HepG2 (cell line): ENCODE measurements at regions not wholly inside any gene's neighbourhood (a gene's known extent, or its start where the extent isn't known, plus 50 kb on each side); places are given as distances from the start of the nearest gene placed in this dataset.

ENCODE experiments used
- ATAC-seq: fragments of 200-7000 bp; cut with Tn5 transposase; 3 replicates; pipeline ENCODE4 v1.9.1; 2020; ENCODE audit warnings: mild to moderate bottlenecking, moderate library complexity
- BruUV-seq: library from RNA; stranded (reverse); fragments of 400-500 nt; replicated peaks from 2 replicates; lab custom pipeline; 2021; lab: Mats Ljungman, UMichigan
- CTCF ChIA-PET: fragments of 300-600 bp; formaldehyde crosslinking; extraction: SDS; loops from one replicate; lab custom pipeline; 2021; ENCODE audit warnings: low total read pairs, inconsistent platforms, low intra/inter-chr PET ratio; lab: Yijun Ruan, JAX
- POLR2A ChIA-PET: fragments of 350-600 bp; sonication (Branson Sonifier 250); formaldehyde crosslinking; loops from one replicate; lab custom pipeline; 2020; ENCODE audit warnings: antibody characterized with exemption, inconsistent platforms; lab: Yijun Ruan, JAX
- DNase-seq: peaks from one replicate; pipeline ENCODE4 v3.0.0-alpha.2; 2015; ENCODE audit warnings: low spot score
- FAIRE-seq: peaks from 3 replicates; lab custom pipeline; 2011; peaks lifted over from hg19 to GRCh38; lab: Jason Lieb, UNC
- H2AFZ ChIP-seq: one replicate; pipeline ENCODE4 v1.6.1; 2011; ENCODE audit warnings: low read length, inconsistent platforms
- H3K27ac ChIP-seq: fragments of 300-600 bp; 3 replicates; pipeline ENCODE4 v1.8.0; 2011; ENCODE audit warnings: mixed run types, mild to moderate bottlenecking, mixed read lengths, low read length, inconsistent platforms; ENCODE audit not compliant: insufficient read depth; ENCODE audit errors: extremely low read length
- H3K27me3 ChIP-seq, 2 experiments: fragments of 200-600 bp in 1 of 2; 2 replicates in 1 of 2; 3 replicates in 1 of 2; pipeline versions ENCODE4 v1.6.0 to v1.8.0; 2011; ENCODE audit warnings: low read length in 2 of 2, mild to moderate bottlenecking in 2 of 2, moderate library complexity in 2 of 2, inconsistent platforms in 1 of 2; ENCODE audit not compliant: insufficient read depth in 2 of 2, control insufficient read depth in 1 of 2
- H3K36me3 ChIP-seq, 2 experiments: fragments of 200-600 bp in 1 of 2; replicated peaks in 1 of 2; 2 replicates in 1 of 2; 3 replicates in 1 of 2; pipeline versions ENCODE4 v1.5.1 to v1.8.0; 2011; ENCODE audit warnings: low read length in 2 of 2, inconsistent platforms in 1 of 2; ENCODE audit not compliant: insufficient read depth in 2 of 2, control insufficient read depth in 1 of 2
- H3K4me1 ChIP-seq: 2 replicates; pipeline ENCODE4 v1.5.1; 2012; ENCODE audit warnings: low read length, inconsistent platforms; ENCODE audit not compliant: insufficient read depth
- H3K4me2 ChIP-seq: 2 replicates; pipeline ENCODE4 v1.6.0; 2011; ENCODE audit warnings: low read depth, low read length, inconsistent platforms
- H3K4me3 ChIP-seq, 3 experiments: fragments of 200-600 bp in 1 of 3; sonication (generic), shearing (Covaris generic) in 1 of 3; replicated peaks in 1 of 3; 2 replicates each; pipeline ENCODE4 v1.5.1; 2011 to 2016; ENCODE audit warnings: low read length in 3 of 3, inconsistent platforms in 2 of 3, low read depth in 2 of 3, mild to moderate bottlenecking in 2 of 3, control low read depth in 1 of 3, mixed read lengths in 1 of 3; ENCODE audit not compliant: insufficient read depth in 1 of 3
- H3K79me2 ChIP-seq: one replicate; pipeline ENCODE4 v1.6.1; 2011; ENCODE audit warnings: low read length, inconsistent platforms; ENCODE audit not compliant: insufficient read depth
- H3K9ac ChIP-seq: 2 replicates; pipeline ENCODE4 v1.6.0; 2011; ENCODE audit warnings: mild to moderate bottlenecking, low read depth, low read length, inconsistent platforms; ENCODE audit not compliant: insufficient read depth
- H3K9me3 ChIP-seq: 2 replicates; pipeline ENCODE4 v1.5.1; 2012; ENCODE audit warnings: mild to moderate bottlenecking, low read length
- H4K20me1 ChIP-seq: 2 replicates; pipeline ENCODE4 v1.6.0; 2011; ENCODE audit warnings: inconsistent platforms, mild to moderate bottlenecking, low read length, moderate library complexity; ENCODE audit not compliant: insufficient read depth
- AGO2 ChIP-seq: fragments of 200-400 bp; formaldehyde crosslinking; optimal IDR thresholded peaks from 2 replicates; pipeline ENCODE3; 2017; ENCODE audit warnings: mild to moderate bottlenecking, low read depth, low read length, moderate library complexity
- CCDC6 ChIP-seq: sonication (generic); formaldehyde crosslinking; IDR thresholded peaks from 2 replicates; pipeline ENCODE4 v1.8.1; 2022; ENCODE audit warnings: mild to moderate bottlenecking, missing genetic modification reagents, moderate library complexity
- CHCHD3 ChIP-seq: sonication (generic); formaldehyde crosslinking; IDR thresholded peaks from 2 replicates; pipeline ENCODE4 v1.8.0; 2022; ENCODE audit warnings: mild to moderate bottlenecking, missing genetic modification reagents, moderate library complexity
- HMGA1 ChIP-seq: sonication (generic); formaldehyde crosslinking; conservative IDR thresholded peaks from 2 replicates; pipeline ENCODE4 v1.4.0; 2020; ENCODE audit warnings: missing genetic modification reagents
- HNRNPL ChIP-seq: fragments of 200-400 bp; formaldehyde crosslinking; IDR thresholded peaks from 2 replicates; pipeline ENCODE4 v1.6.1; 2017; ENCODE audit warnings: mild to moderate bottlenecking, low read depth, low read length
- HOXD1 ChIP-seq: sonication (generic); formaldehyde crosslinking; IDR thresholded peaks from 2 replicates; pipeline ENCODE4 v1.5.0; 2020; ENCODE audit warnings: missing genetic modification reagents
- MED1 ChIP-seq: sonication (generic); formaldehyde crosslinking; IDR thresholded peaks from 2 replicates; pipeline ENCODE4 v1.4.0; 2020; ENCODE audit warnings: missing genetic modification reagents
- SOX13 ChIP-seq, 3 experiments: fragments of 450-650 bp in 1 of 3; sonication (generic) in 1 of 3; formaldehyde crosslinking in 1 of 3; IDR thresholded peaks in 2 of 3; conservative IDR thresholded peaks in 1 of 3; 2 replicates each; pipeline versions ENCODE4 v1.5.0 to v1.6.1; 2016 to 2020; ENCODE audit warnings: antibody characterized with exemption in 1 of 3, mild to moderate bottlenecking in 1 of 3, missing compliant biosample characterization in 1 of 3, missing genetic modification reagents in 1 of 3, moderate library complexity in 1 of 3
- SPEN ChIP-seq: sonication (generic); formaldehyde crosslinking; IDR thresholded peaks from 2 replicates; pipeline ENCODE4 v1.5.1; 2020; ENCODE audit warnings: low read depth, mild to moderate bottlenecking, missing genetic modification reagents
- U2AF2 ChIP-seq: fragments of 200-400 bp; formaldehyde crosslinking; IDR thresholded peaks from 2 replicates; pipeline ENCODE4 v1.6.1; 2017; ENCODE audit warnings: low read depth, mild to moderate bottlenecking, low read length
- ZNF251 ChIP-seq: sonication (generic); formaldehyde crosslinking; IDR thresholded peaks from 2 replicates; pipeline ENCODE4 v1.9.0; 2021; ENCODE audit warnings: mild to moderate bottlenecking, missing genetic modification reagents
- ZNF431 ChIP-seq: sonication (generic); formaldehyde crosslinking; IDR thresholded peaks from 2 replicates; pipeline ENCODE4 v1.9.0; 2022; ENCODE audit warnings: missing genetic modification reagents, low read depth, mild to moderate bottlenecking, borderline replicate concordance
- ZNF441 ChIP-seq: sonication (generic); formaldehyde crosslinking; IDR thresholded peaks from 2 replicates; pipeline ENCODE4 v1.7.0; 2021; ENCODE audit warnings: missing genetic modification reagents, borderline replicate concordance
- ZNF570 ChIP-seq: sonication (generic); formaldehyde crosslinking; IDR thresholded peaks from 2 replicates; pipeline ENCODE4 v1.4.0; 2020; ENCODE audit warnings: mild to moderate bottlenecking, missing genetic modification reagents, borderline replicate concordance
- ZNF577 ChIP-seq: sonication (generic); formaldehyde crosslinking; IDR thresholded peaks from 2 replicates; pipeline ENCODE4 v1.4.0; 2020; ENCODE audit warnings: mild to moderate bottlenecking, low read depth, missing genetic modification reagents, borderline replicate concordance
- ZSCAN20 ChIP-seq: sonication (generic); formaldehyde crosslinking; IDR thresholded peaks from 2 replicates; pipeline ENCODE4 v1.4.0; 2020; ENCODE audit warnings: missing genetic modification reagents, mild to moderate bottlenecking, borderline replicate concordance
- ZZZ3 ChIP-seq: sonication (generic); formaldehyde crosslinking; IDR thresholded peaks from 2 replicates; pipeline ENCODE4 v1.4.0; 2020; ENCODE audit warnings: missing genetic modification reagents, mild to moderate bottlenecking, borderline replicate concordance
- WGBS: methylation state at CpG from one replicate; pipeline ENCODE4 v1.1.6; 2017; ENCODE audit warnings: low lambda C conversion rate; 5-methylcytosine and 5-hydroxymethylcytosine counted together
- in situ Hi-C: cut with HindIII; loops from 2 replicates; pipeline ENCODE4 v1.10.0; 2017; ENCODE audit warnings: low pct_unique_long_range_greater_than_20kb; ENCODE audit not compliant: extremely low pct_ligation_motif_present
- intact Hi-C: fragments of 100-400 bp; cut with micrococcal nuclease; formaldehyde crosslinking; loops from one replicate; pipeline ENCODE4 v1.10.0; 2022; ENCODE audit not compliant: unreplicated experiment
- TF ChIP-seq, protein P1 (sequence below): sonication (generic); formaldehyde crosslinking; conservative IDR thresholded peaks from 2 replicates; pipeline ENCODE4 v1.8.0; 2022; ENCODE audit warnings: missing genetic modification reagents

DNA sequence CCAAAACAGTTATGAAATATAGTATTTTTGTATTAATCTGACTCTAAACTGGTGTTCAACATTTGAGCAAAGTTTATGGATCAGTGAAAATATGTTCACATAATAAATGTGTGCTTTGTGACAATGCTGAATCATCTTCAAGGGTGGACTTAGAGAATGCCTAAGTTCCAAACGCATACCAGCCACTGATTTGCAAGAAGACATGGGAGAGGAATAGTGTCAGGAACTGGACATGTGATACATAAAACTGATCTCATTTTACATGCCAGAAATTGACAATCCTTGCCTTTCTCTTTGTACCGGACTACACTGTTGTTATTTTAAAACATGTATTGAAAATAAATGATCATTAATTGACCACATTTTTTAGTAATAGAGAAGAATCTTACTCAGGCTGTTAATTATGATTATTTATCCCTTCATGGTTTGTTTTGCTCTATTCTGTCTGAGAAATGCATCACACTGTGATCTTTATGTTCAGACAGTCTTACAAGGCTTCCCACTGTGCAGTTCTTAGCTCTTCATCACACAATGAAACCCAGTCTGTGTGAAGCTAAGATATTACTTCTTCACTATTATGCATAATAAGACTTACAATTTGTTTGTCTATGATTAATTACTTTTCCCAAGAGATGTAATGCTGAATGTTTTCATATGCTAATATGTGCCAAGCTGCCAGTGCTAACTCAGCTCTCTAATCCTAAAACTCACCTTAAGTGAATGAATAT is 1180.6 kb upstream of the CDH8 start:
- no peak overlapping the region for H3K4me2 ChIP-seq
- POLR2A ChIA-PET: no interaction called here
- no peaks in the 10 kb centered on the region for H3K36me3 ChIP-seq
- no peak overlapping the region for H2AFZ ChIP-seq
- H3K4me1 ChIP-seq: no peaks in the 10 kb centered on the region
- ATAC-seq (no peak), DNase-seq (no peak), FAIRE-seq (no peak)
- no peak overlapping the region for H3K27ac ChIP-seq
- no TSS peak for BruUV-seq
- H3K9me3 ChIP-seq: peaks cover 49% of the 10 kb centered on the region
- no peak overlapping the region for H3K4me3 ChIP-seq
- no peaks in the 10 kb centered on the region for H4K20me1 ChIP-seq
- intact Hi-C loops: no loop called here
- no peaks in the 10 kb centered on the region for H3K79me2 ChIP-seq
- CTCF ChIA-PET: no interaction called here
- H3K9ac ChIP-seq: no peak overlapping the region
- 2% methylated on average over 2 of the region's 2 CpGs for WGBS
- TF ChIP-seq MED1 (CRISPR knock-in tag): no peak
- TF ChIP-seq ZNF577 (CRISPR knock-in tag): no peak
- TF ChIP-seq U2AF2: no peak
- no peak for TF ChIP-seq ZZZ3 (CRISPR knock-in tag)
- H3K27me3 ChIP-seq: no peaks in the 10 kb centered on the region
- in situ Hi-C loops: no loop called here

DNA sequence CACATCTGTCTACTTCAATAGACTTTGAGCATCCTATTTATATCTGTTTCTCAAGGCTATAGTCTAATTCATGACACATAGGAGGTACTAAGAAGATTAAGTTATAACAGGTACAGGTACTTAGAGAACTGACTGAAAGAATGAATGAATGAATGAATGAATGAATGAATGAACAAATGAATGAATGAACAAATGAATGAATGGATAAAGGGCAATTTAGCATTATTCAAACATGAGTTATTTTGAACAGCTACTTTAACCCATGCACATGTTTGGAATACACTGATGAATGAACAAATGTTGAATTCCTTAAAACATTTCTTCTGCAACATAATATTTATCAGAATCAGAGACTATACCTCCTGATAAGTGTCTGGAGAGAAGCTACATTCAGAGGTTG is 1165.6 kb upstream of the CDH8 start:
- peaks cover 83% of the 10 kb centered on the region for H3K9me3 ChIP-seq
- H3K9ac ChIP-seq: no peak overlapping the region
- no peak overlapping the region for H3K4me2 ChIP-seq
- CTCF ChIA-PET: no interaction called here
- no peak overlapping the region for H3K4me3 ChIP-seq
- no peaks in the 10 kb centered on the region for H3K27me3 ChIP-seq
- DNase-seq (no peak), FAIRE-seq (no peak), ATAC-seq (no peak)
- in situ Hi-C loops: no loop called here
- H3K79me2 ChIP-seq: no peaks in the 10 kb centered on the region
- TF ChIP-seq HNRNPL (no peak), SPEN (CRISPR knock-in tag) (no peak), ZNF570 (CRISPR knock-in tag) (no peak), ZNF441 (CRISPR knock-in tag) (no peak), ZSCAN20 (CRISPR knock-in tag) (no peak), SOX13 (IDR thresholded peaks at IDR 0.05) (no peak), SOX13 (CRISPR knock-in tag; conservative IDR thresholded peaks at IDR 0.05 in 1 of 2, IDR thresholded peaks at IDR 0.05 in 1 of 2) (no peak), AGO2 (no peak), HOXD1 (CRISPR knock-in tag) (no peak), ZNF251 (no peak), CCDC6 (CRISPR knock-in tag) (no peak), HMGA1 (CRISPR knock-in tag) (no peak), ZNF431 (CRISPR knock-in tag) (no peak), CHCHD3 (CRISPR knock-in tag) (no peak)
- TF ChIP-seq, protein P1, sequence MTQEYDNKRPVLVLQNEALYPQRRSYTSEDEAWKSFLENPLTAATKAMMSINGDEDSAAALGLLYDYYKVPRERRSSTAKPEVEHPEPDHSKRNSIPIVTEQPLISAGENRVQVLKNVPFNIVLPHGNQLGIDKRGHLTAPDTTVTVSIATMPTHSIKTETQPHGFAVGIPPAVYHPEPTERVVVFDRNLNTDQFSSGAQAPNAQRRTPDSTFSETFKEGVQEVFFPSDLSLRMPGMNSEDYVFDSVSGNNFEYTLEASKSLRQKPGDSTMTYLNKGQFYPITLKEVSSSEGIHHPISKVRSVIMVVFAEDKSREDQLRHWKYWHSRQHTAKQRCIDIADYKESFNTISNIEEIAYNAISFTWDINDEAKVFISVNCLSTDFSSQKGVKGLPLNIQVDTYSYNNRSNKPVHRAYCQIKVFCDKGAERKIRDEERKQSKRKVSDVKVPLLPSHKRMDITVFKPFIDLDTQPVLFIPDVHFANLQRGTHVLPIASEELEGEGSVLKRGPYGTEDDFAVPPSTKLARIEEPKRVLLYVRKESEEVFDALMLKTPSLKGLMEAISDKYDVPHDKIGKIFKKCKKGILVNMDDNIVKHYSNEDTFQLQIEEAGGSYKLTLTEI: no peak
- intact Hi-C loops: no loop called here
- H3K36me3 ChIP-seq: no peaks in the 10 kb centered on the region
- no peak overlapping the region for H2AFZ ChIP-seq
- H3K27ac ChIP-seq: no peak overlapping the region
- POLR2A ChIA-PET: no interaction called here
- H4K20me1 ChIP-seq: no peaks in the 10 kb centered on the region
- no TSS peak for BruUV-seq
- H3K4me1 ChIP-seq: no peaks in the 10 kb centered on the region
